BLaER1 treated with 17β-estradiol and CSF1 and Interleukin-3, amounts not matched to agents 10 nM and 100 nM (cell line): ENCODE measurements at regions not wholly inside any gene's neighbourhood (a gene's known extent, or its start where the extent isn't known, plus 50 kb on each side); places are given as distances from the start of the nearest gene placed in this dataset.

ENCODE experiments used
- H3K27ac ChIP-seq, 11 experiments: shearing (Covaris generic); formaldehyde crosslinking; 2 replicates each; pipeline ENCODE4 v1.8.1; 2022
- H3K27me3 ChIP-seq, 11 experiments: shearing (Covaris generic); formaldehyde crosslinking; 2 replicates each; pipeline ENCODE4 v1.8.1; 2022
- H3K36me3 ChIP-seq, 11 experiments: shearing (Covaris generic); formaldehyde crosslinking; 2 replicates each; pipeline ENCODE4 v1.8.1; 2022
- H3K4me1 ChIP-seq, 10 experiments: shearing (Covaris generic); formaldehyde crosslinking; 2 replicates each; pipeline ENCODE4 v1.8.1; 2022
- H3K4me2 ChIP-seq, 11 experiments: shearing (Covaris generic); formaldehyde crosslinking; 2 replicates each; pipeline ENCODE4 v1.8.1; 2022
- H3K4me3 ChIP-seq, 10 experiments: shearing (Covaris generic); formaldehyde crosslinking; 2 replicates each; pipeline ENCODE4 v1.8.1; 2022
- H3K9ac ChIP-seq, 11 experiments: shearing (Covaris generic); formaldehyde crosslinking; 2 replicates each; pipeline ENCODE4 v1.8.1; 2022
- H3K9me3 ChIP-seq, 11 experiments: shearing (Covaris generic); formaldehyde crosslinking; replicated peaks in 1 of 11; 2 replicates each; pipeline ENCODE4 v1.8.1; 2022
- H4K20me1 ChIP-seq, 11 experiments: shearing (Covaris generic); formaldehyde crosslinking; 2 replicates each; pipeline ENCODE4 v1.8.1; 2022
- Cebpa-rat ChIP-seq, 11 experiments: shearing (Covaris generic); IDR thresholded peaks; 2 replicates each; pipeline ENCODE4 v1.8.1; 2022

DNA sequence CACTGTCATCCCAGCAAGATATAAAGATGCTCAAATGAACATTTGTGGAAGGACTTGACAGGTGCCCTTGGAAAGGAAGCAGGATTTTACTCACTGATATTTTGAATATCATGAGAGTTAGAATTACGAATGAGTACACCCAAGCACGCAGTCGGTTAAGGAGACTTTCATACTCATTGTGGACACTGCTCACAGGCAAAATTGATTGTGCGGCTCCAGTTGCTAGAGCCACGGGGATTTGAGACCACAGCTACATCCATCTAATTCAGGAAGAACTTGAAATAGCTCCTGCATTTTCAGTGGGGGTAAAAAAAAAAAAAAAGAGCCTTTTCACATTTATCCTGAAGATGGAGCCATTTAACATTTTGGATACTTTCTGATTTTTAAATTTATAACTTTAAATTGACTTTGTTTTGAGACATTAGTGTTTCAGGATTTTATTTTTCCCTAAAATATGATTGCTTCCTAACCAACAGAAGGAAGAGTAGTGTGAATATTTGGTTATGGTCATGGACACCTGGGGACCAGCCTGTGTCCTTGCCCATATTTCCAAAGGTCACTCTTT, 1080.1 kb upstream of the EEF2KMT start:
- H3K4me3 ChIP-seq, result no peak overlapping the region
- no peaks in the 10 kb centered on the region for H3K27me3 ChIP-seq
- no peaks in the 10 kb centered on the region for H3K36me3 ChIP-seq
- no peaks in the 10 kb centered on the region for H3K4me1 ChIP-seq
- no peak overlapping the region for H3K27ac ChIP-seq
- no peak overlapping the region for H3K4me2 ChIP-seq
- H3K9me3 ChIP-seq, result no peaks in the 10 kb centered on the region
- no peak overlapping the region for H3K9ac ChIP-seq
- no peak for TF ChIP-seq Cebpa-rat (IDR thresholded peaks at IDR 0.05)
- H4K20me1 ChIP-seq, result no peaks in the 10 kb centered on the region

DNA sequence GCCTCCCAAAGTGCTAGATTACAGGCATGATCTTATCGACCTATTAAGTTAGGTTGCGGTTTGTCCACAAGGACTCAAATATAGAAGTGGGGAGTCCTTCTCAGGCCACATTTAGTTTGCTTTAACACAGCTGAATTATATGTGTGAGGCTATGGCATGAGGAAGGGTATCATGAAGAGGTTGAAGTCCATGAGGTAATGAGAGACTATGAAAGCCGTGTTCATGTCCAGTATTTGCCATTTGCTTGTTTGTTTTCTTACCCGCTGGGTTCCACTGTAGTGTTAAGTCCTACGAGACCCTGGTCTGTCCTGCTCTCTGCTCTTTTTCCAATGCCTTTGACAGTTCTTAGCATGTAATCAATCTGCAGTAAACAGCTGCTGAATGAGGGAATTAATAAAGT, 1072.4 kb upstream of the EEF2KMT start:
- no peaks in the 10 kb centered on the region for H3K9me3 ChIP-seq
- H3K27me3 ChIP-seq, result no peaks in the 10 kb centered on the region
- no peak overlapping the region for H3K4me3 ChIP-seq
- H3K9ac ChIP-seq, result no peak overlapping the region
- no peaks in the 10 kb centered on the region for H3K36me3 ChIP-seq
- TF ChIP-seq Cebpa-rat (IDR thresholded peaks at IDR 0.05), result no peak
- no peak overlapping the region for H3K27ac ChIP-seq
- no peaks in the 10 kb centered on the region for H3K4me1 ChIP-seq
- no peaks in the 10 kb centered on the region for H4K20me1 ChIP-seq
- H3K4me2 ChIP-seq, result no peak overlapping the region

DNA sequence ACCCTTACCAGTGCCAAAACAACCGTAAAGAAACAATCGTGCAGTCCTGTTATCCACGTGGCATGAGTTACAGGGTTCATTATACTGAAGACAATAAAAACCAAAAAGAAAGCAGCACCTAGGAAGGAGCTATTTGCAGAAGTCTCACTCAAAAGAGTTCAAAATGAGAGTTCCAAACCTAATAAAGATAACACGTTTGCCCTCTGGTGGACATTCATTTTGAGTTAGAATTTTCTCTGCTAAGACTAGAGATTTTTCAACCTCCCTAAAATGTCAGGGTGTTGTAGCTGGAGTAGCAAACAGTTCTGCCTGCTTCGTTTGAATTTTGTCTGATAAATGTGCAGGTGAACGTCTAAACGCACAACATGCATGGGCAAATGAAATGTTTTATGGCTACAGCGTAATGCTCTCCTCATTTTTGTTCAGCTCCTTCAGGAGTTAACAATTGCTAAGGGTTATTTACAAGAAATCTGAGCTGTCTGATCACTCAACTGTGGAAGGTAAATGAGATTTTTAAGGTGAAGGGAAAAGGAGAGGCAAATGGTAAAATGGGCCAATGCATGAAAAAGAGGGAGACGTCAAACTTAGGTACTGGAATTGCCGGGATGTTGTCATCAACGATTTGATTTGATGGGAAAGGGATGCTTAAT, 1067.9 kb upstream of the EEF2KMT start:
- Histone ChIP-seq H4K20me1 (no peaks in the 10 kb centered on the region), H3K9ac (no peak overlapping the region), H3K27ac (no peak overlapping the region), H3K36me3 (no peaks in the 10 kb centered on the region), H3K4me3 (no peak overlapping the region), H3K4me2 (no peak overlapping the region), H3K9me3 (no peaks in the 10 kb centered on the region), H3K4me1 (no peaks in the 10 kb centered on the region), H3K27me3 (no peaks in the 10 kb centered on the region)
- TF ChIP-seq Cebpa-rat (IDR thresholded peaks at IDR 0.05), result no peak

DNA sequence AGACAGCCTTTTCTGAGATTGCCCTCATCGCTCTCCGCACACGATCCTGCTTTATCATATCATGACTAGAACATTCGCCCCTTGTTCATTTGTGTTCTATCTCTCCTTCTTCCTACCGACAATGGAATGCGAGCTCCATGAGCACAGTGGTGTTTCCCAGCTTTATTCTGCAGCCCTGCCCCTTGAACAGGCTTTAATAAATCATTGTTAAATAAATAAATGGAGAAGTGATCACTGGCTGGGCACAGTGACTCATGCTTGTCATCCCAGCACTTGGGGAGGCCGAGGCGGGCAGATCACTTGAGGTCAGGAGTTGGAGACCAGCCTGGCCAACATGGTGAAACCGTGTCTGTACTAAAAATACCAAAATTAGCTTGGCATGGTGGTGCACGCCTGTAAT, 1063.3 kb upstream of the EEF2KMT start:
- no peaks in the 10 kb centered on the region for H3K36me3 ChIP-seq
- no peak overlapping the region for H3K27ac ChIP-seq
- TF ChIP-seq Cebpa-rat (IDR thresholded peaks at IDR 0.05), result no peak
- no peaks in the 10 kb centered on the region for H3K4me1 ChIP-seq
- no peaks in the 10 kb centered on the region for H3K27me3 ChIP-seq
- no peak overlapping the region for H3K9ac ChIP-seq
- H3K9me3 ChIP-seq, result no peaks in the 10 kb centered on the region
- H4K20me1 ChIP-seq, result no peaks in the 10 kb centered on the region
- no peak overlapping the region for H3K4me2 ChIP-seq
- no peak overlapping the region for H3K4me3 ChIP-seq

DNA sequence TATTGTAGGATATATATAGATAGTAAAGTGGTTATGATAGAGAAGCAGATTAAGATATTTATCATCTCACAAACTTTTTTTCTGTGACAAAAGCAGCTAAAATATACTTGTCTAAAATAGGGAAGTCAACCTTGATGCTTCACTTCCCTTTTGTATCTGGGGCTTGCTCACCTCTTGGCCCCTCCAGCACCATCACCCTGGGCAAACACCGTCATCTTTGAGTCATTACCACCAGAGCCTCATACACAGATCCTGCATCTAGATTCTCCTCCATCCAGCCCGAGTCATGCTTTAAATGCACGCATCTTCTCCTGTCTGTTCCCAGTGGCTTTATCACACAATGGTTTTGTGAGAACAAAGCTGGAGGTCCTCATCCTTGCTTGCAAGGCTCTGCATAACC, 1062.7 kb upstream of the EEF2KMT start:
- H3K4me2 ChIP-seq, result no peak overlapping the region
- no peaks in the 10 kb centered on the region for H3K4me1 ChIP-seq
- H4K20me1 ChIP-seq, result no peaks in the 10 kb centered on the region
- no peak overlapping the region for H3K4me3 ChIP-seq
- H3K27me3 ChIP-seq, result no peaks in the 10 kb centered on the region
- no peaks in the 10 kb centered on the region for H3K36me3 ChIP-seq
- no peak overlapping the region for H3K27ac ChIP-seq
- TF ChIP-seq Cebpa-rat (IDR thresholded peaks at IDR 0.05), result no peak
- H3K9ac ChIP-seq, result no peak overlapping the region
- H3K9me3 ChIP-seq, result no peaks in the 10 kb centered on the region

DNA sequence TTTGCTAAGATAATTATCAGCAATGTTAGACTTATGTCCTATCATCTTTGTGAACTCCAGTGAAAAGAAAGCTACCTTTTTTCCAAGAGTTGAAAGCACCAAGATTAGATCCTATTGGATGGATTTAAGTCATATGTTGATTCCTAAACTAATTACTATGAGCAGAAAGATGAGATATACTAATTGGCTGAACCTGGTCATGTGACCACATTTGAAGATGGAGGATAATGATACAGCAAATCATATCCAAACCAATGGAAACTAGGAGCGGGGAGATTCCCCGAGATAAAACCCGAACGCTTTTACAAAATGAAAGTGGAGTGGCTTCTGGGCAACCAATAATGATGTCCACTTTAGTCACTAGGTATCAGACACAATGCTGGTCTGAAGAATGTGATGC, 1060.2 kb upstream of the EEF2KMT start:
- no peaks in the 10 kb centered on the region for H3K36me3 ChIP-seq
- no peak overlapping the region for H3K9ac ChIP-seq
- H3K27me3 ChIP-seq, result no peaks in the 10 kb centered on the region
- peaks cover 0 to 4% (median 0%) of the 10 kb centered on the region in 10 experiments; a peak in 1 of 20 replicates for H3K4me1 ChIP-seq
- no peaks in the 10 kb centered on the region for H3K9me3 ChIP-seq
- no peak overlapping the region for H3K27ac ChIP-seq
- no peaks in the 10 kb centered on the region for H4K20me1 ChIP-seq
- TF ChIP-seq Cebpa-rat (IDR thresholded peaks at IDR 0.05), result no peak
- H3K4me3 ChIP-seq, result no peak overlapping the region
- H3K4me2 ChIP-seq, result no peak overlapping the region

DNA sequence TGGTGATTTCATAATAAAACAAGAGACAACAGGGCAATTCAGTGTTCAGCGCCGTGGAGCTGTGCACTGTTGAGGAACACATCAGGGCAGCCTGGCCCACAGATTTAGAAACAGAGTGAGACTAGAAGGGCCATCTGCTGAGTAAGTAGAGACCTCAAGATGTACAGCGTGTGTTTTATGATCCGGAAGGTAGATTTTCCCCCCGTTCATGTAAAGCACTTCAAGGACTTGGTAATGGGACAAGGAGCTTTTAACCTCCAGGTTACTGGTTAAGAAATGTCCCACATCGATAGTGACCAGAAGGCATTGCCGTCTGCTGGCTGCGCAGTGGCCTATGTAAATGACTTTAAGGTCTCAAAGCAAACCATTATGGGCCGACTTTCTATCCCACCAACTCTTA, 1057.7 kb upstream of the EEF2KMT start:
- no peak overlapping the region for H3K4me2 ChIP-seq
- no peak for TF ChIP-seq Cebpa-rat (IDR thresholded peaks at IDR 0.05)
- H3K27ac ChIP-seq, result no peak overlapping the region
- H3K36me3 ChIP-seq, result no peaks in the 10 kb centered on the region
- no peaks in the 10 kb centered on the region for H3K27me3 ChIP-seq
- H3K9me3 ChIP-seq, result no peaks in the 10 kb centered on the region
- H3K4me3 ChIP-seq, result no peak overlapping the region
- H4K20me1 ChIP-seq, result no peaks in the 10 kb centered on the region
- H3K4me1 ChIP-seq, result peaks cover 0 to 4% (median 0%) of the 10 kb centered on the region in 10 experiments; a peak in 1 of 20 replicates
- no peak overlapping the region for H3K9ac ChIP-seq

DNA sequence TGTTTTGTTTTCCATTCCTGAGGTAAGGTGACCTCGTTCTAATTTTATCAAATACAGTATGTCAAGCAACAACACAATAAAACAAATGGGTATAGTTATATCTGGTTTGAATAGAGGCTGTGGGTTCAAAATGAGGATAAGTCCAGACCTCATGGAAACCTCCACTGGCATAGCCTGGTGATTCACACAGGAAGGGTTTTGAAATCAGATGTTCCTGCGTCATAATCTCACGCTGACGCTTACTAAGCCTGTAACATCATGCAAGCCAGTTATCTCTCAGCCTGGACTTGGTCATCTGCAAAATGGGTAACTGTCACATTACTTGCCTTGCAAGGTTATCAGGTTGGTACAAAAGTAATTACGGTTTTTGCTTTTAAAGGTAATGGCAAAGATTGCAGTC, 1056.3 kb upstream of the EEF2KMT start:
- H4K20me1 ChIP-seq, result no peaks in the 10 kb centered on the region
- peaks cover 0 to 4% (median 0%) of the 10 kb centered on the region in 10 experiments; a peak in 1 of 20 replicates for H3K4me1 ChIP-seq
- H3K36me3 ChIP-seq, result no peaks in the 10 kb centered on the region
- H3K27me3 ChIP-seq, result no peaks in the 10 kb centered on the region
- H3K4me2 ChIP-seq, result no peak overlapping the region
- H3K9me3 ChIP-seq, result no peaks in the 10 kb centered on the region
- no peak for TF ChIP-seq Cebpa-rat (IDR thresholded peaks at IDR 0.05)
- H3K27ac ChIP-seq, result no peak overlapping the region
- no peak overlapping the region for H3K9ac ChIP-seq
- no peak overlapping the region for H3K4me3 ChIP-seq

DNA sequence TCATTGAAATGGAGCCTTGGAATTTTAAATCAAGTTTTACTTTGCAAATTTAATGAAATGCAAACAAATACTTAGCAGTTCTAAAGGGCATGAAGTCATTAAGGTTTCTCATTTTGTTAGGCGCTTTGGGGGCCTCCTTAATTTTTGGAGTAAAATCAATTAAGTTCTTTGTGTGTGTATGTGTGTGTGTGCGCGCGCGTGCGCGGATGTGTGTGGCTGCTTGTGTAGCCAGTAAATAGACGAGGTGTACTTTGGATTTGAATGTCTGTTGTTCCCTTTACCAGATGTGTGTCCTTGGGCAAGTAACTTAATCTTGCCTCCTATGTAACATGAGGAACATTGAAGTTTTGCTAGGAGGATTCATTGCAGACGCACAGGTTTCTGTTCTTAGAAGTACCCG, 1051.4 kb upstream of the EEF2KMT start:
- TF ChIP-seq Cebpa-rat (IDR thresholded peaks at IDR 0.05), result no peak
- no peak overlapping the region for H3K4me3 ChIP-seq

DNA sequence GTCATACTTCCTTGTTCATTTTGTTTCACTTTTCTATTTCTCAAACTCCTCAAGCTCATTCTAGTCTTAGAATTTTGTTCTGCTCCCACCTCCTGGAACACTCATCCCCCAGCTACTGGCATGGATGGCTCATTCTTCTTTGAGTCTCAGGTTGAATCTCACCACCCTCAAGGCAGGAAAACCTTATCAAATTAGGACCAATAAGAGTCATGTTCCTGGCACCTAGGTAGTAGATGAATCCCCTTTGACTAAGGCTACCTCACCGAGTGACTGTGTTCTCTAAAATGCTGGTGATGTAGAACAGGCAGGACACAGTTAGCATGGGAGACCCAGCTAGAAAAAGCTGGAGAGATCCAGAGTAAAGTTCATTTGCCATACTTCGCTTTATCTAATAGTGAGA, 1050.8 kb upstream of the EEF2KMT start:
- Histone ChIP-seq H3K36me3 (no peaks in the 10 kb centered on the region; a peak in 1 of 22 replicates), H3K4me3 (no peak overlapping the region), H3K4me2 (no peak overlapping the region), H3K4me1 (no peaks in the 10 kb centered on the region), H3K27me3 (no peaks in the 10 kb centered on the region), H4K20me1 (no peaks in the 10 kb centered on the region), H3K9me3 (peaks cover 6 to 24% (median 17%) of the 10 kb centered on the region in 11 experiments; a peak in 21 of 22 replicates), H3K27ac (no peak overlapping the region), H3K9ac (no peak overlapping the region)
- no peak for TF ChIP-seq Cebpa-rat (IDR thresholded peaks at IDR 0.05)

More for the DNA sequence above, 1051.4 kb upstream of the EEF2KMT start:
- H3K4me2 ChIP-seq, result no peak overlapping the region
- peaks cover 6 to 24% (median 17%) of the 10 kb centered on the region in 11 experiments; a peak in 21 of 22 replicates for H3K9me3 ChIP-seq
- no peak overlapping the region for H3K9ac ChIP-seq
- H4K20me1 ChIP-seq, result no peaks in the 10 kb centered on the region
- H3K27me3 ChIP-seq, result no peaks in the 10 kb centered on the region
- no peaks in the 10 kb centered on the region; a peak in 1 of 22 replicates for H3K36me3 ChIP-seq
- no peak overlapping the region for H3K27ac ChIP-seq
- peaks cover 0 to 4% (median 0%) of the 10 kb centered on the region in 10 experiments; a peak in 1 of 20 replicates for H3K4me1 ChIP-seq
